ENCODE measurements at regions not wholly inside any gene's neighbourhood (a gene's known extent, or its start where the extent isn't known, plus 50 kb on each side); places are given as distances from the start of the nearest gene placed in this dataset.

GRCh38 chr1:29586991-29587745, 350.8 kb downstream of the PTPRU start:
- no peaks in the 10 kb centered on the region for H3K36me3 ChIP-seq
- TF ChIP-seq CTCF (IDR thresholded peaks at IDR 0.05) (no peak), POLR2A (IDR thresholded peaks at IDR 0.05) (no peak), EP300 (IDR thresholded peaks at IDR 0.05) (no peak)
- no peak overlapping the region for H3K4me3 ChIP-seq
- H3K4me1 ChIP-seq (ENCODE audit: insufficient read depth): no peaks in the 10 kb centered on the region
- H3K9me3 ChIP-seq: no peaks in the 10 kb centered on the region
- no peak for DNase-seq
- H3K27me3 ChIP-seq: no peaks in the 10 kb centered on the region
- 46 to 69% (median 49%) methylated on average over 3 to 4 of the region's 4 CpGs for WGBS, 3 donors
- no peak overlapping the region for H3K27ac ChIP-seq
- intact Hi-C loops (cut with DNase I): no loop called here

- H3K4me3 ChIP-seq: no peak overlapping the region
- no peaks in the 10 kb centered on the region for H3K9me3 ChIP-seq
- WGBS, 3 donors: 75 to 85% (median 78%) methylated on average over 5 of the region's 5 CpGs
- no peak overlapping the region for H3K27ac ChIP-seq
- H3K27me3 ChIP-seq: no peaks in the 10 kb centered on the region
- no peaks in the 10 kb centered on the region for H3K36me3 ChIP-seq
- intact Hi-C loops (cut with DNase I): no loop called here
- H3K4me1 ChIP-seq (ENCODE audit: insufficient read depth): no peaks in the 10 kb centered on the region
- DNase-seq: no peak
- TF ChIP-seq POLR2A (IDR thresholded peaks at IDR 0.05): no peak
- no peak for TF ChIP-seq CTCF (IDR thresholded peaks at IDR 0.05)
- no peak for TF ChIP-seq EP300 (IDR thresholded peaks at IDR 0.05)
Observed at GRCh38 chr1:29586215-29586614, 349.9 kb downstream of the PTPRU start.

GRCh38 chr1:29585656-29586055, 349.3 kb downstream of the PTPRU start:
- no peak for TF ChIP-seq CTCF (IDR thresholded peaks at IDR 0.05)
- no peak for TF ChIP-seq POLR2A (IDR thresholded peaks at IDR 0.05)
- Histone ChIP-seq H3K4me3 (no peak overlapping the region), H3K27me3 (no peaks in the 10 kb centered on the region), H3K4me1 (ENCODE audit: insufficient read depth) (no peaks in the 10 kb centered on the region), H3K27ac (no peak overlapping the region), H3K36me3 (no peaks in the 10 kb centered on the region), H3K9me3 (no peaks in the 10 kb centered on the region)
- DNase-seq: no peak
- intact Hi-C loops (cut with DNase I): no loop called here
- WGBS, 3 donors: 78 to 80% (median 78%) methylated on average over 6 of the region's 6 CpGs

GRCh38 chr1:29585201-29585600, 348.9 kb downstream of the PTPRU start:
- no peak for TF ChIP-seq CTCF (IDR thresholded peaks at IDR 0.05)
- no peak for TF ChIP-seq POLR2A (IDR thresholded peaks at IDR 0.05)
- TF ChIP-seq EP300 (IDR thresholded peaks at IDR 0.05): no peak
- Histone ChIP-seq H3K27ac (no peak overlapping the region), H3K9me3 (no peaks in the 10 kb centered on the region), H3K4me1 (ENCODE audit: insufficient read depth) (no peaks in the 10 kb centered on the region), H3K36me3 (no peaks in the 10 kb centered on the region), H3K27me3 (no peaks in the 10 kb centered on the region), H3K4me3 (no peak overlapping the region)
- intact Hi-C loops (cut with DNase I): no loop called here
- 67 to 76% (median 68%) methylated on average over 7 of the region's 7 CpGs for WGBS, 3 donors
- no peak for DNase-seq

Measured in ovary (tissue), 7 donors.